ENCODE measurements at regions not wholly inside any gene's neighbourhood (a gene's known extent, or its start where the extent isn't known, plus 50 kb on each side); places are given as distances from the start of the nearest gene placed in this dataset.

DNA sequence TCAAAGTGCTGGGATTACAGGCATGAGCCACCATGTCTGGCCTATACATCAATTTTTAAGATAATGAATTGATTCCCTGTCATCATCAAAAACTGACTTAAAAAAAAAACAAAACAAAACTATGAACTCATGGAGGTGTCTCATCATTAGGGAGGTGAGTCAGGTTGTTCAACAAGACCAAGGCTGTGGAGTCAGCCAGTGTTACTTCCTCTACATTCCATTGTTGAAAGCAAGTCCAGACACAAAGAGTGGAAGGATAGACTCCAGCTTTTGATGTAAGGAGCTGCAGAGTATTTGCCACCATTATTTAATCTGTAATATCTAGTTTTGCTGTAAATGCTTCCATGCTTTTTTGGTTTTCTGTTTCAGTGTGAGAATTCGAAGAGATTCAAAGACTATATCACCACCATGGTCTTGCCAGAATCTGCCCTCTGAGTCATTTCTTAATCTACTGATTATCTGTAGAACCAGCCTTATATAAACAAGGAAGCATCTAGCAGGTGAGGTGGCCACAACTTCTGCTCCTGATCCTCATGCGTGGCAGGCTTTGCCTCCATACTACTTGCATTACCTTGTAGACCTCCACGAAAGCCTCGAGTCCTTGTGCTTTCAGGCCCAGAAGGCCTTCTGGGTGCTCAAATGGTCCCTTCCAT lies 156.1 kb downstream of the FGF1 start:
- TF ChIP-seq, protein P1, sequence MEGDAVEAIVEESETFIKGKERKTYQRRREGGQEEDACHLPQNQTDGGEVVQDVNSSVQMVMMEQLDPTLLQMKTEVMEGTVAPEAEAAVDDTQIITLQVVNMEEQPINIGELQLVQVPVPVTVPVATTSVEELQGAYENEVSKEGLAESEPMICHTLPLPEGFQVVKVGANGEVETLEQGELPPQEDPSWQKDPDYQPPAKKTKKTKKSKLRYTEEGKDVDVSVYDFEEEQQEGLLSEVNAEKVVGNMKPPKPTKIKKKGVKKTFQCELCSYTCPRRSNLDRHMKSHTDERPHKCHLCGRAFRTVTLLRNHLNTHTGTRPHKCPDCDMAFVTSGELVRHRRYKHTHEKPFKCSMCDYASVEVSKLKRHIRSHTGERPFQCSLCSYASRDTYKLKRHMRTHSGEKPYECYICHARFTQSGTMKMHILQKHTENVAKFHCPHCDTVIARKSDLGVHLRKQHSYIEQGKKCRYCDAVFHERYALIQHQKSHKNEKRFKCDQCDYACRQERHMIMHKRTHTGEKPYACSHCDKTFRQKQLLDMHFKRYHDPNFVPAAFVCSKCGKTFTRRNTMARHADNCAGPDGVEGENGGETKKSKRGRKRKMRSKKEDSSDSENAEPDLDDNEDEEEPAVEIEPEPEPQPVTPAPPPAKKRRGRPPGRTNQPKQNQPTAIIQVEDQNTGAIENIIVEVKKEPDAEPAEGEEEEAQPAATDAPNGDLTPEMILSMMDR (IDR thresholded peaks at IDR 0.05) = no peak
- no peak for TF ChIP-seq POLR2A (IDR thresholded peaks at IDR 0.05)
